SU-DHL-6 (cell line): ENCODE measurements at regions not wholly inside any gene's neighbourhood (a gene's known extent, or its start where the extent isn't known, plus 50 kb on each side); places are given as distances from the start of the nearest gene placed in this dataset.

ENCODE experiments used
- H2AFZ ChIP-seq: fragments of 200-600 bp; sonication (generic); 2 replicates; pipeline ENCODE4 v1.6.1; 2014; ENCODE audit warnings: low read depth, mild to moderate bottlenecking, moderate library complexity, mixed read lengths, antibody characterized with exemption, low read length; ENCODE audit not compliant: severe bottlenecking
- H3F3A ChIP-seq: fragments of 200-600 bp; shearing (Covaris generic); 2 replicates; pipeline ENCODE4 v1.6.0; 2016; ENCODE audit warnings: antibody characterized with exemption, mild to moderate bottlenecking; ENCODE audit not compliant: insufficient read depth
- H3K27ac ChIP-seq: fragments of 200-600 bp; sonication (generic); 2 replicates; pipeline ENCODE4 v1.5.1; 2016; ENCODE audit warnings: low read depth, mild to moderate bottlenecking, low read length, moderate library complexity, mixed read lengths
- H3K27me3 ChIP-seq: fragments of 200-600 bp; sonication (generic), shearing (Covaris generic); 2 replicates; pipeline ENCODE4 v1.6.0; 2014; ENCODE audit warnings: mild to moderate bottlenecking, low read length
- H3K36me3 ChIP-seq: fragments of 200-600 bp; sonication (generic); 2 replicates; pipeline ENCODE4 v1.6.1; 2014; ENCODE audit warnings: mild to moderate bottlenecking, low read length, mixed read lengths
- H3K4me2 ChIP-seq: fragments of 300-600, 200-600 bp; shearing (Covaris generic), sonication (generic); 2 replicates; pipeline ENCODE4 v1.6.0; 2014; ENCODE audit warnings: low read length, low read depth, mild to moderate bottlenecking; ENCODE audit not compliant: poor library complexity, severe bottlenecking
- H3K4me3 ChIP-seq: fragments of 200-600 bp; sonication (generic); 2 replicates; pipeline ENCODE4 v1.5.1; 2014; ENCODE audit warnings: antibody characterized with exemption, low read length, mild to moderate bottlenecking, mixed read lengths; ENCODE audit not compliant: insufficient read depth, poor library complexity, severe bottlenecking
- H3K79me2 ChIP-seq: fragments of 200-600 bp; sonication (generic); 2 replicates; pipeline ENCODE4 v1.6.1; 2014; ENCODE audit warnings: mild to moderate bottlenecking, low read length, moderate library complexity; ENCODE audit not compliant: insufficient read depth
- H3K9ac ChIP-seq: fragments of 200-600 bp; sonication (generic); 2 replicates; pipeline ENCODE4 v1.7.0; 2014; ENCODE audit warnings: mild to moderate bottlenecking, low read length
- H3K9me2 ChIP-seq: fragments of 200-600 bp; sonication (generic); replicated peaks from 2 replicates; pipeline ENCODE4 v1.6.1; 2014; ENCODE audit warnings: low read length; ENCODE audit not compliant: insufficient read depth
- H3K9me3 ChIP-seq: fragments of 200-600 bp; sonication (generic); 2 replicates; pipeline ENCODE4 v1.6.1; 2014; ENCODE audit warnings: low read length, mixed read lengths; ENCODE audit not compliant: insufficient read depth
- H4K20me1 ChIP-seq: fragments of 200-600 bp; sonication (generic); 2 replicates; pipeline ENCODE4 v1.6.1; 2014; ENCODE audit warnings: low read depth, mild to moderate bottlenecking, antibody characterized with exemption, low read length, moderate library complexity, mixed read lengths
- CTCF ChIP-seq: fragments of 200-600 bp; sonication (generic); IDR thresholded peaks from one replicate; pipeline ENCODE4 v1.5.1; 2017; ENCODE audit warnings: antibody characterized with exemption, mild to moderate bottlenecking, low read length, moderate library complexity; ENCODE audit not compliant: insufficient read depth, poor library complexity, severe bottlenecking
- EZH2phosphoT487 ChIP-seq: fragments of 200-600 bp; sonication (generic), shearing (Covaris generic); conservative IDR thresholded peaks from 2 replicates; pipeline ENCODE4 v1.6.1; 2018; ENCODE audit warnings: mild to moderate bottlenecking, antibody characterized with exemption, low read length, moderate library complexity, mixed read lengths

GRCh38 chr2:221068123-221068522 lies 504.0 kb downstream of the EPHA4 start:
- H3K27ac ChIP-seq = no peak overlapping the region
- no peak overlapping the region for H2AFZ ChIP-seq
- H3K4me3 ChIP-seq = no peak overlapping the region
- H4K20me1 ChIP-seq = no peaks in the 10 kb centered on the region
- H3K9ac ChIP-seq = no peak overlapping the region
- no peaks in the 10 kb centered on the region for H3K36me3 ChIP-seq
- no peaks in the 10 kb centered on the region for H3K79me2 ChIP-seq
- no peak for TF ChIP-seq EZH2phosphoT487
- no peak for TF ChIP-seq CTCF
- H3F3A ChIP-seq = no peaks in the 10 kb centered on the region
- no peaks in the 10 kb centered on the region; the same call in 1 of the 2 replicates for H3K9me3 ChIP-seq
- H3K4me2 ChIP-seq = no peak overlapping the region
- H3K9me2 ChIP-seq = no peaks in the 10 kb centered on the region
- H3K27me3 ChIP-seq = no peaks in the 10 kb centered on the region

GRCh38 chr2:221070106-221070505 lies 502.0 kb downstream of the EPHA4 start:
- Histone ChIP-seq H2AFZ (no peak overlapping the region), H3K4me2 (no peak overlapping the region), H3K4me3 (no peak overlapping the region), H3K79me2 (no peaks in the 10 kb centered on the region), H4K20me1 (no peaks in the 10 kb centered on the region), H3K27me3 (no peaks in the 10 kb centered on the region), H3K9me2 (no peaks in the 10 kb centered on the region), H3K9me3 (no peaks in the 10 kb centered on the region; the same call in 1 of the 2 replicates), H3K36me3 (no peaks in the 10 kb centered on the region), H3K9ac (no peak overlapping the region), H3K27ac (no peak overlapping the region), H3F3A (no peaks in the 10 kb centered on the region)
- no peak for TF ChIP-seq CTCF
- TF ChIP-seq EZH2phosphoT487 = no peak

GRCh38 chr2:221073326-221074049 lies 498.6 kb downstream of the EPHA4 start:
- no peak overlapping the region for H3K4me3 ChIP-seq
- no peaks in the 10 kb centered on the region for H3K27me3 ChIP-seq
- H3K27ac ChIP-seq = no peak overlapping the region
- no peak for TF ChIP-seq CTCF
- no peak for TF ChIP-seq EZH2phosphoT487
- no peaks in the 10 kb centered on the region for H4K20me1 ChIP-seq
- H3K9me3 ChIP-seq = no peaks in the 10 kb centered on the region; the same call in 1 of the 2 replicates
- no peaks in the 10 kb centered on the region for H3K79me2 ChIP-seq
- no peaks in the 10 kb centered on the region for H3K36me3 ChIP-seq
- H3F3A ChIP-seq = no peaks in the 10 kb centered on the region
- no peak overlapping the region for H3K9ac ChIP-seq
- H3K9me2 ChIP-seq = no peaks in the 10 kb centered on the region; the same call in 1 of the 2 replicates
- no peak overlapping the region for H2AFZ ChIP-seq
- no peak overlapping the region for H3K4me2 ChIP-seq
